ENCODE measurements at regions not wholly inside any gene's neighbourhood (a gene's known extent, or its start where the extent isn't known, plus 50 kb on each side); places are given as distances from the start of the nearest gene placed in this dataset.

- no peak for DNase-seq
Measured at GRCh38 chr18:59059140-59059539, 80.5 kb upstream of the SEC11C start.

DNA sequence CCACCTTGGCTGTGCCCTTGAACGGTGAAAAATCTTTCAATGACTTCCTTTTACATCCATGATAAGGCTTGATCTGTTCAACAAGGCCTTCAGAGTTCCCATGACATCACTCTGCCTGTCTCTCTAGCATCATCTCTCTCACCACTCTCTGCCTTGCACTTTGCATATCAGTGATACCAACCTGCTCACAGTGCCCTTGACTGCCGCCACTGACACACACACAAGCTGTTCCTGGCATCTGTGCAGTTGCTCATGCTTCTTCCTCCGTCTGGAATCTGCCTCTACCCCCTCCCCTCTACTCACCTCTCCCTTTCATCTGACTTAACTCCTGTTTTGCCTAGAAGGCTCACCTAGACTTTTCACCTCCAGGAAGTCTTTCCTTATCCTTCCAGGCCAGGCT is 79.1 kb upstream of the SEC11C start:
- peak; percentile 93 for DNase-seq

DNA sequence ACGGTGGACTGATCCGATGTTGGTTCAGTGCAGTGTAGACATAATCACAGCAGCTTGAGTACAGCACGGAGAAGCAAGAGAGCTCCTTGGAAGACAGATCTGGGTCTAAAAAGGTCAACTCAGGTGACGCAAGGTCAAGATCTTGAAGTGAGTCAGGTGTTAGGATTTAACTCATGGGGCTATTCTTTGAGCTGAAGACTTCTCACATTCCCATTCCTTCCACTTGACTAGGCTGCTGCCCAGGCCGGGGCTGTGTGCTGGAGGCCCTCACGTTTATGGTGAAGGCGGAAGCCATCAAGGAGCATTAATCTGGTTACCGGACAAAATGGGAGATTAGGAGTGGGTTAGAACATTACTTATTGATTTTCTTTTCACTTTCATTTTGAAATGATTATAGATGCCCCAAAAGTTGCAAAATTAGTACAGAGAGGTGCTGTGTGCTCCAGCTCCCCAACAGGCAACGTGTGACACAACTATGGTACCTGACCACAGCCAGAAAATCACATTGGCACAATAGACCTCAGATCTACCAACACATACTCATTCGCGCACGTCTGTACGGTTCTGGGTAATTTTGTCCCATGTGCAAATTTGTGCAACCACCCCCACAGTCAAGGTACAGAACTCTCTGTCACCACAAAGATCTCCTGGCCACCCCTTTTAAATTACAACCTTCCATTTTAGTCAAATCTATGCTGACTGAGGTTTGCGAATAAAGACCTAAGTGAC is 77.6 kb upstream of the SEC11C start:
- DNase-seq, result no peak

DNA sequence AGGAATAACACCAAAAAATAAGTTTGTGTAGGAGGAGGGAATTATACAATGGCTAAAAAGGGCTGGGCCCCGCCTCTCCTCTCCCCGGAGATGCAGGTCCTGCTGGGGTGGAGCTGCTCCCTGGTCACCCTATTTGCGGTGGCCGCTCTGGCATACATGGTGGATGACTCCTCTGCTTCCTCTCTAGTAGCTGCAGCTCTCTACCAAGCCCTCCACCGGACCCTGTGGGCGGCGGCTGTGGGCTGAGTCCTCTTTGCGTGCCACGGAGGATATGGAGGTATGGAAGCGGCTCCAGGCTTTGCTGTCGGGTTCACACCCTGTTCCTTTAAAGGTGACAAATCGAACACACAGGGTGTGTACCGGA is 77.1 kb upstream of the SEC11C start:
- no peak for DNase-seq

DNA sequence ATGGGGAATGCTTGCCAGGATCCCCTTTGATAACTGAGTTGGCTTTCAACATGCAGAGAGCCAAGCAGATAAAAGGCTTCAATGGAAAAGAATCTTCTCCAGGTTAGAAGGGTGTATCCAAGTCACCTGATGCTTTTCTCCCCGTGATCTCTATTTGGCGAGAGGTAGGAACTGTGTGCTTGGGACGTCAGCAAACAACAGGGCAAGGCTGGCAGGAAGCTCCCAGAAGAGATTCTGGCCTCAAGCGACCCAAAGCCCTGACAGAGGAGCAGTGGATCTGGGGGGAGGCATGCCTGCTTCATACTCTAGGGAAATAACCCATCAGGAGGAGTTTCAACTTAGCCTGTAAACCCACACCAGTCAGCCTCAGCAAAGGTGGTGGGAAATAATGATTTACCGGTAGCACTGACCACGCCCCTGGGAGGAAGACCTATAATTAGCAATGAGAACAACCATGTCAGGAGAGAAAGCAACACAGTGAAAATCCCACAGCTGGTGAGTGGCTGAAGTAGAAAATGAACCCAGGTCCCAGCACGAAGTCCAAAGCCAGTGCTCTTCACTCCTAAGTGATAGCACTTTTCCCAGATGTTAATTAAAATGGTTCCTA is 76.3 kb upstream of the SEC11C start:
- DNase-seq, result no peak

- DNase-seq, result no peak
Measured at GRCh38 chr18:59063912-59064311, 75.8 kb upstream of the SEC11C start.

GRCh38 chr18:59065684-59066083 is 74.0 kb upstream of the SEC11C start:
- no peak for DNase-seq

- peak; percentile 20 for DNase-seq
Measured at GRCh38 chr18:59067873-59068272, 71.8 kb upstream of the SEC11C start.

- DNase-seq, result no peak
Measured at GRCh38 chr18:59068276-59069071, 71.2 kb upstream of the SEC11C start.

- DNase-seq, result peak; percentile 49
Measured at GRCh38 chr18:59070181-59070912, 69.3 kb upstream of the SEC11C start.

GRCh38 chr18:59072727-59073421 is 66.8 kb upstream of the SEC11C start:
- DNase-seq, result no peak

GRCh38 chr18:59075923-59076322 is 63.8 kb upstream of the SEC11C start:
- no peak for DNase-seq

- DNase-seq, result no peak
Measured at GRCh38 chr18:59079264-59079663, 60.4 kb upstream of the SEC11C start.

- peak; percentile 21 for DNase-seq
Measured at GRCh38 chr18:59079687-59080501, 59.8 kb upstream of the SEC11C start.

DNA sequence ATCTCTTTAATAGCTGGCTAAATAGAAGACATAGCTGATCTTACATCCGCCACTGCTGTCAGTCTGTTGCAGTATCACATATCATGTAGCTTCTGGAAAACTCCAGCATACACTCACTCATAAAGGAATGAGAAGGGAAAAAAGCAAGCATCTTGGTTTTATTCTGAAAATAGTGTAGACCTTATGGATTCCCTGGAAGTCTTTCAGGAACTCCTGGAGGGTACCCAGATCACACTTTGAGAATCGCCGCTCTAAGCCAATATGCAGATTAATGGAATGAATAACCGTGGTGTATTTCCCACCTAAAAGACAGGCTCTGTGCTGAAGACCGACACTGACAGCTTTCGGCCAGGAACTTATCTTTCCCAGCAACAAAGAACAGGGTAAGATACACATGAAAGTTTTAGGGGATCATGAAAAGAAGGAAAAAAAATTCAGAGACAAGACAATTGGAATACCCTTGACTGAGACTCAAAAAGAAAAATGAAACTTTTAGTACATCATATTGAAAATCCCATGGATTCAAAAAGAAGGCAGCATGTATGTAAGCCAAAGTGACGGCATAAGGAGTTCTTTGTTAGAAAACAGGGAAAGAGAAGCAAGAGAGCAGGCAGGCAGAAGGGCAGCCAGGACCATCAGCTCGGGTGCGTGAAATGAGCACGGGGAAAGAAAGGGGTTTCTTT is 56.4 kb upstream of the SEC11C start:
- no peak for DNase-seq

DNA sequence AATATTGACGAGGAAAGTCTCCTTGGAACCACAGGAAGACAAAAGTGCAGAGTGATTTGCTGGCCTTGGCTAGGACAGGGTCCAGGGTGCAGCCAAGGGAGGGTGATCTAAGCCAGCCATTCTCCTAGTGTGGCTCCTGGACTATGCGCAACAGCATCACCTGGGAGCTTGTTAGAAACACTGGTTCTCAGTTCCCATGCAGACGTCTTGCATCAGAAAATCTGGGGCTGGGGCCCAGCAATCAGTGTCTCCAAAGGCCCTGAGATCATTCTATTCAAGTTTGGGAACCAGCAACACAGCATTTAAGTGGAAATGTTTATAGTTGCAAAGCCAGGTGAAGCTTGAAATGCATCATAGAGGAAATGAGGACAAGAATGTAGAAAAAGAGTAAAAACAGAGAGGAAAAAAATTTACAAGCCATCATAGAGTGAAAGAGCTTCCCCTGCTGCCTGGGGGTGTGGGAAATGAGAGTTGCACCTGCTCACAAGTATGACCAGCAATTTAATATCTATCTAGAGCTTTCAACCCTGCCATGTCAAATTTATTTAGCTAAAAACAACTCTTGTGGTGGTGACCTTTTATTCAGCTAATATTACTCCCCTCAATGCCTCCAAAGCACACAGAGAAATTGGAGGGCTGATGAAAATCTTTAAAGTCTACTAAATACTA is 54.4 kb upstream of the SEC11C start:
- DNase-seq, result no peak

- DNase-seq, result no peak
Measured at GRCh38 chr18:59085797-59086196, 53.9 kb upstream of the SEC11C start.

- DNase-seq, result no peak
Measured at GRCh38 chr18:59086522-59086921, 53.2 kb upstream of the SEC11C start.

- no peak for DNase-seq
Measured at GRCh38 chr18:59087391-59087790, 52.3 kb upstream of the SEC11C start.

Data from NCI-H1694 treated with DMSO at 0.1 percent for 48 hours (cell line).